GM13976 (cell line): ENCODE measurements at regions not wholly inside any gene's neighbourhood (a gene's known extent, or its start where the extent isn't known, plus 50 kb on each side); places are given as distances from the start of the nearest gene placed in this dataset.

Experiments used
- DNase-seq: peaks from one replicate; pipeline ENCODE4 v3.0.0; 2012; ENCODE audit warnings: low spot score
- CTCF ChIP-seq: IDR thresholded peaks from 2 replicates; pipeline ENCODE4 v1.5.1; 2012; ENCODE audit warnings: borderline replicate concordance, mild to moderate bottlenecking; ENCODE audit not compliant: insufficient read depth; ENCODE audit errors: extremely low read depth, missing control alignments, control extremely low read depth
- in situ Hi-C: fragments of 300-500 bp; cut with MboI; formaldehyde crosslinking; loops from one replicate; pipeline ENCODE4 v1.12.0; 2022; ENCODE audit warnings: low sequenced_read_pairs, mixed read lengths, inconsistent platforms; ENCODE audit not compliant: unreplicated experiment

- no peak for DNase-seq
- TF ChIP-seq CTCF, result no peak
- in situ Hi-C loops, result no loop called here
Observed at GRCh38 chr5:163964671-163965070, 459.3 kb downstream of the MAT2B start.

GRCh38 chr5:163967268-163967667, 461.8 kb downstream of the MAT2B start:
- in situ Hi-C loops, result no loop called here
- no peak for TF ChIP-seq CTCF
- no peak for DNase-seq

GRCh38 chr5:163968651-163969050, 463.2 kb downstream of the MAT2B start:
- no peak for TF ChIP-seq CTCF
- in situ Hi-C loops, result no loop called here
- no peak for DNase-seq

GRCh38 chr5:163976696-163977095, 471.3 kb downstream of the MAT2B start:
- in situ Hi-C loops, result no loop called here
- no peak for DNase-seq
- no peak for TF ChIP-seq CTCF

GRCh38 chr5:163978897-163979296, 473.5 kb downstream of the MAT2B start:
- TF ChIP-seq CTCF, result peak; percentile 17
- in situ Hi-C loops, result no loop called here
- no peak for DNase-seq

- no peak for TF ChIP-seq CTCF
- DNase-seq, result no peak
- in situ Hi-C loops, result no loop called here
Observed at GRCh38 chr5:163988566-163988965, 483.1 kb downstream of the MAT2B start.

- DNase-seq, result no peak
- in situ Hi-C loops, result no loop called here
- no peak for TF ChIP-seq CTCF
Observed at GRCh38 chr5:163993126-163993525, 487.7 kb downstream of the MAT2B start.
